Peyer's patch (tissue), 4 donors: ENCODE measurements at regions not wholly inside any gene's neighbourhood (a gene's known extent, or its start where the extent isn't known, plus 50 kb on each side); places are given as distances from the start of the nearest gene placed in this dataset.

ENCODE experiments used
- CTCF ChIP-seq, 6 experiments: fragments of 450-650 bp in 4 of 6; fragments of 200-600 bp in 2 of 6; sonication (generic) in 1 of 6; IDR thresholded peaks; one replicate each; pipeline ENCODE4 v1.5.1; 2017 to 2019; ENCODE audit warnings: antibody characterized with exemption in 6 of 6, mild to moderate bottlenecking in 3 of 6, moderate library complexity in 1 of 6
- POLR2A ChIP-seq, 2 donors: fragments of 450-650 bp; IDR thresholded peaks; one replicate each; pipeline ENCODE4 v1.5.1; 2017; ENCODE audit warnings: antibody characterized with exemption in 2 of 2, mild to moderate bottlenecking in 2 of 2, moderate library complexity in 2 of 2

DNA sequence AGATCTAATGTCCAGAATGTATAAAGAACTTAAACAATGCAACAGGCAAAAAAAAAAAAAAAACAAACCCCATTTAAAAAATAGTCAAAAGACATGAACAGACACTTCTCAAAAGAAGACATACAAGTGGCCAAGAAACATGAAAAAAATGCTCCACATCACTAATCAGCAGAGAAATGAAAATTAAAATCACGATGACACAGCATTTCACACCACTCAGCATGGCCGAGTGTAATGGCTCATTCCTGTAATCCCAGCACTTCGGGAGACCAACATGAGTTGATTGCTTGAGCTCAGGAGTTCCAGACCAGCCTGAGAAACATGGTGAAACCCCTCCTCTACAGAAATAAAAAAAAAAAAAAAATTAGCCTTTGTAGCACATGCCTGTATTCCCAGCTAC, 701.4 kb upstream of the NRSN1 start:
- no peak for TF ChIP-seq CTCF (IDR thresholded peaks at IDR 0.05)
- no peak for TF ChIP-seq POLR2A (IDR thresholded peaks at IDR 0.05)
